ENCODE measurements at regions not wholly inside any gene's neighbourhood (a gene's known extent, or its start where the extent isn't known, plus 50 kb on each side); places are given as distances from the start of the nearest gene placed in this dataset.
"Not testable (repeated sequence)": the region's sequence is repeated elsewhere in the genome, so short reads cannot be mapped to it uniquely, and the experiment has no call there.

DNA sequence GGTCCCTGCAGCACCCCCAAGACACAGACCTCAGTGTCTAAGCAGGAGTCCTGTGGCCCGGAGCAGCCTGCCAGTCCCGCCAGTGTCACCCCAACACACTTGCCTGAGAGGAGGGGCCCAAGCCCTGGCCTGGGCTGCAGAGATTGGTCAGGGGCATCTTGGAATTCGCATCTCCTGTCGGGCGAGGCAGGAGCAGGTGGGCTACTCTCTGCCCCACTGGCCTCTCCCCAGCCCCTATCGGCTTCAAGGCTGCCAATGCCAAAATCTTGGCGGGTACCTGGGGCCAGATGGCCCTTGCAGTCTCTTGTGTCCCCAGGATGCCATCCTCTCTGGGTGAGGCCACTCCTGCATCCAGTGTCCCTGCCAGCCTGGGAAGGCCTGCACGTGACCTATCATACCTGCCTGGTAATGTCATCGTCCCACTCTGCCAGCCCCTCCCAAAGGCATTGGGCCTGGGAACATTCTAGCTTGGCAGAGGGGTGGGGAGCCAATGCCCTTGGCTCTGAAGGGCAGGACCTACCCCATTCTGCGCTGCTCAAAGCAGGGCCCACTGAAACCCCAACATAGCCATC is 304.6 kb downstream of the CCDC74A start:
- TF ChIP-seq, protein P1, sequence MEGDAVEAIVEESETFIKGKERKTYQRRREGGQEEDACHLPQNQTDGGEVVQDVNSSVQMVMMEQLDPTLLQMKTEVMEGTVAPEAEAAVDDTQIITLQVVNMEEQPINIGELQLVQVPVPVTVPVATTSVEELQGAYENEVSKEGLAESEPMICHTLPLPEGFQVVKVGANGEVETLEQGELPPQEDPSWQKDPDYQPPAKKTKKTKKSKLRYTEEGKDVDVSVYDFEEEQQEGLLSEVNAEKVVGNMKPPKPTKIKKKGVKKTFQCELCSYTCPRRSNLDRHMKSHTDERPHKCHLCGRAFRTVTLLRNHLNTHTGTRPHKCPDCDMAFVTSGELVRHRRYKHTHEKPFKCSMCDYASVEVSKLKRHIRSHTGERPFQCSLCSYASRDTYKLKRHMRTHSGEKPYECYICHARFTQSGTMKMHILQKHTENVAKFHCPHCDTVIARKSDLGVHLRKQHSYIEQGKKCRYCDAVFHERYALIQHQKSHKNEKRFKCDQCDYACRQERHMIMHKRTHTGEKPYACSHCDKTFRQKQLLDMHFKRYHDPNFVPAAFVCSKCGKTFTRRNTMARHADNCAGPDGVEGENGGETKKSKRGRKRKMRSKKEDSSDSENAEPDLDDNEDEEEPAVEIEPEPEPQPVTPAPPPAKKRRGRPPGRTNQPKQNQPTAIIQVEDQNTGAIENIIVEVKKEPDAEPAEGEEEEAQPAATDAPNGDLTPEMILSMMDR (IDR thresholded peaks at IDR 0.05; ENCODE audit: low read length) = not testable (repeated sequence)
- not testable (repeated sequence) for TF ChIP-seq EZH2phosphoT487 (IDR thresholded peaks at IDR 0.05; ENCODE audit: low read length); EZH2 (optimal IDR thresholded peaks at IDR 0.05; ENCODE audit: low read depth, low read length)

Data from MM.1S (cell line).